Limb (tissue), 2 donors: ENCODE measurements at regions not wholly inside any gene's neighbourhood (a gene's known extent, or its start where the extent isn't known, plus 50 kb on each side); places are given as distances from the start of the nearest gene placed in this dataset.

Source experiments
- DNase-seq, 2 donors: peaks; one replicate each; pipeline ENCODE4 v3.0.0-alpha.2; 2016; ENCODE audit errors: extremely low spot score in 2 of 2

DNA sequence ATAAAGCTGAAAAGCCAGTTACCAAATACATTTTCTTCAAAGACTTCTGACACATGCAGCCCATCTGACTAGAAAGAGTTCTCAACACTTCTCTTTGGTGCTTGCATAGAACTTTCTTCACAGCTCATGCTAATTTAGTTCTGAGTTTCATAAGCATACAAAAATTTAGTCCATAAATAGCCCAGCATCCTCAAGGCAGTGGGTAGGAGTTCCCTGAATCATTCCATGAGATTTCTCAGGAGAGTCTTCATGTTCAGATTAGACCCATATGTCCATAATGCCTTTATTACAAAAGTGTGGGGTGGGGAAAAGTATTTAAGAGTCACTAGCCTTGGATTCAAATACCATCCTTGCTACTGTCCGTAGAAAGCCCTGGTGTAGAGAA lies 290.2 kb upstream of the RGMB start:
- DNase-seq: peak in 1 of 2 donors; percentile 52

DNA sequence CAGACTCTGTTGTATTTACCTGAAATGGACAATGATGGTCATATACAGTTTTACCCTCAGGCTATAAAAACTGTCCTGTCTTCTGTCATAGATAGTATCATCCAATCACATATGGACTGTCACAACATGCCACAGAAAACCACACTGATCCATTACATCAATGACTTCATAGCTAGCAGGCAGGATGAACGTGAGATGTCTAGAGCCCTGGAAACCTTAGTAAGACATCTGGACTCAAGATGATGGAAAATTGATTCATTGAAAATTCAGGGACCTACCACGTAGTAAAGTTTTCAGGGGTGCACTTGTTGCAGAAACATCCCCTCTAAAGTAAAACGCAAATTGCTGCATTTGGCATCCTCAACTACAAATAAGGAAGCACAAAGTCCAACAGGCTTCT lies 284.4 kb upstream of the RGMB start:
- DNase-seq: no peak

DNA sequence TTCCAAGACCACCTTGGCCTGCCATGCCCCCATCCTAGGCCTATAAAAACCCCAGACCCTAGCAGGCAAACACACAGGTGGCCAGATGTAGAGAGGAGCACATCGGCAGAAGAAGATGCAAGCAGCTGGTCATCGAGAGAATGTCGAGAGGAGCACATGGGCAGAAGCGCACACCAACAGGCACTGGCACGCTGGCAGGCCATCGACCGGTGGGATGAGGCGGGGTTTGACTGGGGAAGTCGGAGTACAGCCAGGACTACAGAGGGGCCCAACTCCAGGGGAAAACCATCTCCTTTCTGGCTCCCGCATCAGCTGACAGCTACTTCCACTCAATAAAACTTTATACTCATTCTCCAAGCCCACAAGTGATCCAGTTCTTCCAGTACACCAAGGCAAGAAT lies 283.1 kb upstream of the RGMB start:
- no peak for DNase-seq

DNA sequence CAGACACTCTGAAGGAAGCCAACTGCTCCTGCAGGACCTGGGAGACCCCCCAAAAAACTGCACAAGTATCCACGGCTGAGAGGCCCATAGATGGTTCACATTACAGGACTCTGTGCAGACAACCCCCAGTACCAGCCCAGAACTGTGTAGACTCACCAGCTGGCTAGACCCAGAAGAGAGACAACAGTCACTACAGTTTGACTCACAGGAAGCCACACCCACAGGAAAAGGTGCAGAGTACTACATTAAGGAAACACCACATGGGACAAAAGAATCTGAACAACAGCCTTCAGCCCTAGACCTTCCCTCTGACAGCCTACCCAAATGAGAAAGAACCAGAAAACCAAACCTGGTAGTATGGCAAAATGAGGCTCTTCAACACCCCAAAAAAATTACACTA lies 281.2 kb upstream of the RGMB start:
- DNase-seq: no peak

DNA sequence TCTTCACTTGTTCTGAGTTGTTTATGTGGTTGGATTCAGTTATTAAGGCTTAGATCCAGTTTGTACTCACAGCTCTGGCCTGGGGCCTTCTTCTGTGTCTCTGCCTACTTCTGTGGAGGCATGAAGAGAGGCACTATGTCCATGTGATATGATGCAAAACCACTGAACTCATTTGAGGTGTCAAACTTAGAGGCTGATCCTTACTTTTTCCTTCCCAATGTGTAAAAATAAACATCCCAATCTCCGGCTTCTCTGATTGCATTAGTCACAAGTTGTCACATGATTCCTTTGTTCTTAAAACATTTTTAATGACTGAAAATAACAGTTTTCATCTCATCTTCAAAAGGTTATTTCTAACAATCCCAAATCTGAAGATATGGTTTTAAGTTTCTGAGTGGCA lies 276.0 kb upstream of the RGMB start:
- DNase-seq: no peak

DNA sequence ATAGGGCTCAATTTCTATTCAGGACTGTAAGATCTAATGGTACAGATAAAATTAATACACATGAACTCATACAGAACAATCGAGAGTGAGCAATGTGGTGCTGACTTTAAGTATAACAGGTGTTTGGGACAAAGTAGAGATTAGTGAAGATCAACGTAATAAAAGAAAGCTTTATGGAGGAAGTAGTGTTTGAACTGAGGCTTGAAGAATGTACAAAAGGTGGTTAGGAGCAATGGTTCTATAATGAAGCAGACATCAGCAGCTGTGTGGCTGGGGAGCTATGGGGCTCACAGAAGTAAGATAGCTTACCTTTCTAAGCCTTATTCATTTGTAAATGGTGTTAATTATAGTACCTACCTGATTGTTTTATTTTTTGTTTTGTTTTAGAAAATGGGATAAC lies 275.4 kb upstream of the RGMB start:
- no peak for DNase-seq

DNA sequence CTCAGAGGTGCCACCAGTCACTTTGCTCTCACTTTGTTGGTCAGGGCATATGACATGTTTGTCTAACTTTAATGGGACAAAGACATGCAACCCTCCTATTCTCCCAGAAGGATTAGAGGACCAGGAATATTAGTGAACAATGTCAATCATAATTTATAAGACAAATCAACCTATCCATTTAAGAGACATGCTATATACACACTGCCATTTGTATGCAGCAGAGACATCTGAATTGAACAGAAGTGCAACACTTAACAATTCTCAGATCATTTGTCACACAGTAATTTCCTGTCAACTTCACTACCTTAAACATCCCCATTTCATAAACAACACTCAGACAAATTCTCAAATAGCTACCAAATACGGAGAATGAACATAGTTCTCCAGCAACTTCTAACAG lies 273.6 kb upstream of the RGMB start:
- no peak for DNase-seq

DNA sequence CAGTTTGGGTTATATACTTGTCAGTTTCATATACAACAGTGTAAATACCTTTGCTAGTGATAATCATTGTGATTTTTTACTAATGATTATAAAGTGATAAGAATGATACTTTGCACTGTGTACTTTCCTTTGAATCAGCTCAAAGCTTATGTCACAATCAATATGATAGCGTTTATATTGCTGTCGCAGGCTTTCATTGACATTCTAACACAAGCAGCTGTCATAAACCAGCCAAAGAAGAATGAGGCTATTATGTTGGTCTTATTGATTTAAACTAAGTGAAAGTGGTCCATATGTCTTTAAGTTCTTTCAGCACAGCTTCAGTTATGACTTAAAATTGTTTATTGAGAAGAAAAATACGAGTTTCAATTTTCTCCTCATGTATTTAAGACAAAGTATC lies 272.7 kb upstream of the RGMB start:
- no peak for DNase-seq

DNA sequence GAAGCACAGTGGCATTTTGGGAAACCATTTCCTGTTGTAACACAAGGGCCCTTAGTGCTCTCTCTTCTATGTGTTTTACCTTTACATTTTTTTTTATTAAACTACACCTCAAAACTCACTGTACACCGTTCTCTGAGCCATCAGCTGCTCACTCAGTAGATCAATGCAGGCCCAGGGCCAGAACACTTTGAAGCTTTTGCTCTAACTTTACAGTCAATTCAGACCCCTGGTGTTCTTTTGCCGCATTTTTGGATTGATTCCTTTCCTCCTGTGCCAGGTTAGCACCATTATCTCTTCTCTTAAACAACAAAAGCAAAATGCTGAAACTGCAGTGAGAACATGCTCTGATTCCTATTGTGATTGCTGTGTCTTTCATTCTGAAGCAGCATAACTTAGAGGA lies 269.8 kb upstream of the RGMB start:
- no peak for DNase-seq

DNA sequence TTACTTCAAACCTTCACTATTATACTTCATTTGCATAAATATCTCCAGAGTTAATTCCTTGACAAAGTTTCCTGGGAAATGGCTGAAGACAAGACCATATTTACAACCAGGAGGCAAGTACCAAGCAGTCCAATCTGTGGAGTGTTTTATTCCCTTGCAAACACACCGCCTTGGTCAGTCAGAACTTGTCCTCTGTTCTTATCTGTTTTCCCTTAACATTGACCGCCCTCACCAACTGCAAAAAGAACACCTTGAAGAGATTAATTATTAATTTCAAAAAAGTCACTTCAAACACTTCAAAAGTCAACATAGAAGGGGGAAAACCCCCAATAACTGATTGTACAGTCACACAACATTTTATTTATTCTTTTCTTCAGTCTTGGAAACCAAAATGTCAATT lies 269.0 kb upstream of the RGMB start:
- DNase-seq: no peak

DNA sequence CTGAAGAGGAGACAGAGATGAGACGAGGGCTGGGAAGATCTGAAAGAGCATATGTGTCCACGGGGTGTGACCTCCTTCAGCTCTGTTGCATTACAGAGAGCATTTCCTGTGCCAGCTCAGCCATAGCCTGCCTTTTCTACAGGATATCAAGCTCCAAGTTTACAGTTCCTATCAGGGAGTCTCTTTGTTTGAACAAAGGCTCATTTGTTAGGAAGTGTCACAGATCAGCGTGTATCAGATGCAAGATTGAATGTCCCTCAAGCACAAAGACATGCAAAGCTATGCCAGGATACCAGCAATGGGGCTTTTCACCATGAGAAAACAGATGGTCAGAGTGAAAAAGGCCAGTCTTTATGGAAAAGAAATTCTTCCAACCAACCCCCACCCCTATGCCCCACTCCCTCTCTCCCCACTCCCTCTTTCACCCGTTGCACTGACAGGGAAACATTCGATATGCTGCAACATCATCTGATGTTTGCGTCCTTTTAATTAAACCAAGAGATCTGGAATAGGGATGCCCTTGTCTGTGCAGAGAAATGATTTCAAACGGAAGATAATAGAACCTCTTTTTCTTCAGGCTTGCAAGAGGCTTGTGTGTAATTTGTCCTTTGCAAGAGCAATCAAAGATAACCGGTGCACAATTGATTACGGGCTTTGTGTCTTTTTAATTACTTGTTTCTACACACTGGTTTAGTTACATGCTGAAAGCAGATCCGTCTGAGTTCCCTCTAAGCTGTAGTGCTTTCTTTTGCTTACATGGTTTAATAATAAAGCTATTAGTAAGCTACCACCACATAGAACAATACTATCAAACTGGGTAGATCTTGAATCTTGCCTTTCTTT lies 263.1 kb upstream of the RGMB start:
- peak; percentile 32 to 67 for DNase-seq

DNA sequence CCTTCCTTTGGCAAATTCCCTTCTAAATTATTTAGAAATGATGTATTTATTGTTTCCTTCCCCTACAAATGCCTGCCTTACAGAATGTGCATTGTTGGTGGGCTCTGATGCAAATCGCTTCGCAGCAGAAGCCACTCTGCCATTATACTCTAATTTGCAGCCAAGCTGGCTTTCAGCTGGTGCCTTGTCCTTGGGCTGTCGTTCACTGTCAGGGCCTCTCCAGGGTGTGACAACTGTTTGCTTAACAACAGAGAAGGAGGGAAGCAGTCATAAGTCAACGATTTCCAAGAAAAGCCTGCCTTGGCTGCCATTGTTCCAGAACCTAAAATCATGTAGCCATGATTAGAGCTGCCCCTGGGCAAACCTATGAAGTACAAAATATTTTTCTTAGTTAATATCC lies 260.1 kb upstream of the RGMB start:
- peak in 1 of 2 donors; percentile 33 for DNase-seq

DNA sequence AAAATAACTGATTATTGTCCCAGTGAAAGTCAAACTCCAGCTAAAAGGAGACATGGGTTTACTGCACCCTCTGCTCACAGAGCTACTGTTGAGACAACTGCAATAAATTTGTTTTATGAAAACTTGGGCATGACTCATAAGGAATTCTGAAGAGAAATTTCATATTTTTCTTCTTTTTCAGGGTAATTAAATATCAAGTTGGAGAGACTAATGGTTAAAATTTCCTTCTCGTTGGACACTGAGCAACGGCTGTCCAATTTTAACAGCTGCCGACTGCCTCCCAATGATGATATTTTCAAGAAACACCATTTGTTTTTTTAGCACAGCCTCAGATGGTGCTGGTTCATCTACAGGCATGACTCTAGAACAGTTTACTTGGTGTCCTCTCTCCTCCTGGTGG lies 259.2 kb upstream of the RGMB start:
- DNase-seq: no peak

DNA sequence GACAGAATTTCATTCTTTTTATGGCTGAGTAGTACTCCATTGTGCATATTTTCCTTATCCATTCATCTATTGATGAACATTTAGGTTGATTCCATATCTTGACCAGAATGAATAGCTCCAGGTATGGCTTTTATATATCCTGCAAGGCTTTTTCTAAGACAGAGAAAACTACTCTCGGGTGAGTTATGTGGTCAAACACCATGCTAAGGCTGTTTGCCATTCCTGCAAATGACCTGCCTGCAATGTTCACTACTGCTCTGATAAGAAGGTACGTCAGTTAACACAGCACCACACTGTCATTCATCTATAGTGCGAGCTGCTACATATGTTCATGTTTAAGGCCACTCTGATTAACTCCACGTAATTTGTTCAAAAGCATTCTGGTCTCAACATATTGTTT lies 256.8 kb upstream of the RGMB start:
- DNase-seq: no peak

DNA sequence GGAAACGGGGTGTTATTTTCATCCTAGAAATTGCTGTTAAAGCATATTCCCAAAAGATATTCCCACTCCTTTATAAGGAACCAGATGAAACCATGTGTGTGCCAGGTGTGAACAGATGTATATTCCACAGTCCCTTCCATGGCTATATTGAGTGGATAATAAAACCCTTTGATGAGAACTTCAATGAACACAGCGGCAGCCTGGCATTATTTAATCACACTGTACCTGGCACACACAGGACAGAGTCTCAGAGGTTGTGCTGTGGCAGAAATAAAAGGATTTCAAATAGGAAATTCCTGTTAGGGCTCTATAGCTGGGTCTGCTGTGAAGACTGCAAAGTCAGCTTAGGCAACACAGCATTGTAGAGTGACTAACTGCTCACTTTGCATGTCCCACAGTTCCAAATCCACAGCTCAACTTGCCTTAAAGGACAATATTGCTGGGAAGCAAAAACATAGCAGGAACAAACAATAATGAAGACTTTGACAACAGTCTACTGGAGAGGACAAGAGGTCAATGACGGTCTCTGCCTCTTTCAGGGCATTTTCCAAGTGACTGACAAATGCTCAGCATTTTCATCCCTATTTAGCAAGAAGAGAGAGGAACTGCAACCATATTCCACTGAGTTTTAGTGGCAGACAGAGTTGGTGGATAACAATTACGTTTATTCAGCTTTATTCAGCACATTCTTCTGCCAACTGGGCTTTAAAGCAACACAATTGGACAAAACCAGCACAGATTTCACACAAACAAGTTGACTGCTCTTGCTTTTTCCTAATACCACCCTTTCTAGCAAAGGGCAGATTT lies 255.7 kb upstream of the RGMB start:
- no peak for DNase-seq

DNA sequence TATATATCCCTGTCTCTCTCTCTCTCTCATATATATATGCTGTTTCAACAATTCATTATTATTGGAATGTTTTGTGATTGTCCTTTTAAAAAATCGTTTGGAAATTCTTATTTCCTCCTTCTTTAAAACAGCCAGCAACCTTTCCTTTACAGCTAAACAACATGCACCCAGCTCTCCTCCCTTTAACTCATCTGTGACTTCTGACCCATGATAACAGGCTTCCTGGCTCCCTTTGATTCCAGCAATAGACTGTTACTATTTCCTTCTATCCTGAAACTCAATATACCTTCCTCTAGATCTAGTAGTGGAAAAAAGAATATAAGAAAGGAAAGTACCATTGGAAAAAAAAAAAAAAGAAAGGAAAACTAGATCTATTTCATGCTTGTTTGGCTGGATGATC lies 254.7 kb upstream of the RGMB start:
- no peak for DNase-seq

DNA sequence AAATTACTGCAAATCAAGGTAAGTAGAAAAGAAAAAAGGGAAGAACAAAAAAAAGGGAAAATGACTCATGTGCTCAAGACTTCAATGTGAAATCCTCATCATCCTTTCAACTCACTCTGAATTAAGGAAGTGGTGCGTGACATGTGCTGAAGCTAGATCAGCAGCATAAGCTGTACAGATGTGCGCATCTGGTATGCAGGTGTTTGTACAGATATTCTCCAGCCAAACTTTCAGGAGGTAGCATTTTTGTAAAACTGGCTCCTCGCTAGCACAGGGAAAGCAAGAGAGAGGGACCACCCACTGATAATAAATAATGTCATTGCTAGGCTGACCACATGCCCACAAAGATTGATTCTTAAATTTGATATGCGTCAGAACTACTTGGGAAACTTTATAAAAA lies 253.9 kb upstream of the RGMB start:
- no peak for DNase-seq

DNA sequence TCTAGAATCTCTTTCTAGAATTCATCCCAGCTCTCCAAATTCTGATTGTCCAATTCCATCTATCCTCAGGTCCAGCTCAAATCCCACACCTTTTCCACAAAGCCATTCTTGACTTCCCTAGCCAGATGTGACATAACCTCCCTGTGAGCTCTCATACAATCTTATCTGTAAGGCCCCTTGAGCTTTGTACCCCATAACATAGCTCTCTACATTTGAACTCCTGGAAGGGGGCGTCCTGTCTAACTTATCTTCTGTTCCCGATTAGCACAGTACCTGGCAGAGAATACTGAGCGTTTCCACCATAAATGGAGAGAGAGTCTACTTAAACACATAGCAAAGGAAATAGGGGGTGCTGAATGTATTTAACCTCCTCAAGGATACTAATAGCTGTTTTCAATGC lies 251.6 kb upstream of the RGMB start:
- no peak for DNase-seq

DNA sequence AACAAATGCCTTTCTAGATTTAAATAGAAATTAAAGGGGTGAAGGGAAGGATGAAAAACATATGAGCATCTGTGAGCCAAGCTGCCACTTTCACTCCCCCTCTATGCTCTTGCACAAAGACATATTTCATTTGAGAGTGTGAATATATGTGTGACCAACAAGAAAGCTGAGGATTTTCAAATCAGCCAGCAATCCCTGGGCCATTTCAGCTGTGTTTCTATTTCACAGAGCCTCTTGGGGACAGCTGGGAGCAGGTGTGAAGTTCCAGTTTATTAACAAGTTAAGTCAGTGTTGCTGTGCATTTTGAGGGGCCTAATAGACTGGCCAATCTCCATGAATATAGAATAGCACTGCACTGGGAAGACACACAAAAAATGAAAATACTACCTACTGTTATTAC lies 248.7 kb upstream of the RGMB start:
- peak; percentile 38 to 58 for DNase-seq

DNA sequence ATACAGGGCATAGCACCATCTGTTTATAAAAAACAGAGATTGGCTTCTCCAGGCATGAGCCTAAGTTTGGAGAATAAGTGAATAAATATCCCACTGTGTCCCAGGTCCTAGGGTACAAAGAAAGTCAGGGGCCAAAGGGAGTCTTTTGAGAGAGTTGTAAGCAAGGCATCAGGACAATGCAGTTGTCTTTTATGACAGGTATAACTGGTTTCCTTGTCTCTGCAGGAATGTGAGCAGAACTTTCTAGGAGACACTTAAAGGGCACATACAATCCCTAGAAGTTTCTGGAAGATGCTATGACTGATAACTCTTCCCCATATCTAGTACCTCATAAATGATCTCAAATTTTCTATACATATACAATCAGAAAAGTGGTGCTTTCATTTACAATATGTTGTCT lies 245.6 kb upstream of the RGMB start:
- no peak for DNase-seq

DNA sequence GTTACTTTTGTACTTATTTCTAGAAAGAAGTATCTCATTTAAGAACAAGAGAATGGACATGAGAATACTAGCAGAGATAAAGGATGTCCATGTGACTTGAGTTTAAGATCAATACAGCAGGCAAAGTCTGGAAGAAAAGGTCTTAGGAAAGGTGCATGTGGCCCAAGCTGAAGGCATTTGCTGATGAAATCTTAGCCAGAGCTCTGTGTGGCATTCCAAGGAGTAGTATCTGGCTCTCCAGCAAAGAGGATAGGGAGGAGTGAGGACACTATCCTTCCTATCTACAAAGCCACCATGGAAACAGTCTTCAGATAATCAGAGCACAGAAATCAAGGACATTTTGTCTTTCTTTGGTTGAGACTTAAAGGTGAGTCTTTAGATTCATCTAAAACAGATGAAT lies 244.1 kb upstream of the RGMB start:
- DNase-seq: no peak

DNA sequence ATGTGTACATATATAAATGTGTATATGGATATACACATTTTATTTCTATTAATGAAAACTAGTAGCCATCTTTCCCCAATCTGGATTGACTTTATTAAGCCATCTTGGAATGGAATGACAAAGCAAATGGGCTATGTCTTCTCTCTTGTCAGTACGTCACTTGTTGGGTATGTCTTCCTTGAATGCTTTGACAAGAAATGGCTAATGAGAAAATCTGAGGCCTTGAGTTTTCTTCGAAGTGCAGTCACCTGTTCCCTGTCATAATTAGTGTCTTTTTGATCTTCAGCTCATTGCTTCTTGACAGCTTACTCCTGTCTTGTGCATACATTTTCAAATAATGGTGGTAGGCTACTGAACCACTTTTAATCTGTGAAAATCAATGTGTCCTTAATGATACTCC lies 243.2 kb upstream of the RGMB start:
- DNase-seq: no peak

DNA sequence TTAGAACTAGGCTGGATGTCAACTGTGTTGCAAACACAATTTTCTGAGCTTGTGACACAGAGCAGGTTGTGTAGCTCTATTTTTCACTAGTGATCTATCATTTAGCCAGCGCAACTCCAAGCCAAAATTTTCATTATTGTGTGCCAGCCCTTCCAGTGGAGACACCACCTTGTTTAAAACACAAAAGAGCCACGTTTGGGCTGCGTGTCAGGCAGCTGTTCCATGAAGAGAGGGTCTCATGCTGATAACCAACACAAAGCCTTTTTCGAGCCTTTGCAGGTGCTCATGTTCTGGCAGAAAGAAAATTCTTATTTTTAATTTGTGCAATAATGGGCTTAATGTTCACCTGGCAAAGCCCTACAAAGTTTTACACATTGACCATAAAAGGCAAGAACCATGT lies 237.6 kb upstream of the RGMB start:
- DNase-seq: no peak
